ENCODE measurements at regions not wholly inside any gene's neighbourhood (a gene's known extent, or its start where the extent isn't known, plus 50 kb on each side); places are given as distances from the start of the nearest gene placed in this dataset.

- DNase-seq (ENCODE audit: low spot score), result no peak
Measured at GRCh38 chr10:78871796-78872195, 197.0 kb upstream of the ZMIZ1 start.

- DNase-seq (ENCODE audit: low spot score), result no peak
Measured at GRCh38 chr10:78873413-78873812, 195.4 kb upstream of the ZMIZ1 start.

- DNase-seq (ENCODE audit: low spot score), result no peak
Measured at GRCh38 chr10:78875331-78875877, 193.4 kb upstream of the ZMIZ1 start.

- no peak for DNase-seq (ENCODE audit: low spot score)
Measured at GRCh38 chr10:78875932-78876331, 192.8 kb upstream of the ZMIZ1 start.

- DNase-seq (ENCODE audit: low spot score), result no peak
Measured at GRCh38 chr10:78876449-78876848, 192.3 kb upstream of the ZMIZ1 start.

- DNase-seq (ENCODE audit: low spot score), result no peak
Measured at GRCh38 chr10:78879621-78880020, 189.1 kb upstream of the ZMIZ1 start.

- DNase-seq (ENCODE audit: low spot score), result no peak
Measured at GRCh38 chr10:78886129-78886528, 182.6 kb upstream of the ZMIZ1 start.

GRCh38 chr10:78889536-78890063, 179.2 kb upstream of the ZMIZ1 start:
- no peak for DNase-seq (ENCODE audit: low spot score)

- DNase-seq (ENCODE audit: low spot score), result peak; percentile 9
Measured at GRCh38 chr10:78890506-78890905, 178.3 kb upstream of the ZMIZ1 start.

- peak; percentile 26 for DNase-seq (ENCODE audit: low spot score)
Measured at GRCh38 chr10:78891741-78892140, 177.0 kb upstream of the ZMIZ1 start.

- DNase-seq (ENCODE audit: low spot score), result peak; percentile 30
Measured at GRCh38 chr10:78892338-78893176, 176.2 kb upstream of the ZMIZ1 start.

- peak; percentile 38 for DNase-seq (ENCODE audit: low spot score)
Measured at GRCh38 chr10:78893217-78893616, 175.5 kb upstream of the ZMIZ1 start.

- DNase-seq (ENCODE audit: low spot score), result peak; percentile 8
Measured at GRCh38 chr10:78894089-78894840, 174.5 kb upstream of the ZMIZ1 start.

GRCh38 chr10:78894841-78895195, 173.9 kb upstream of the ZMIZ1 start:
- no peak for DNase-seq (ENCODE audit: low spot score)

- DNase-seq (ENCODE audit: low spot score), result no peak
Measured at GRCh38 chr10:78895469-78895868, 173.3 kb upstream of the ZMIZ1 start.

GRCh38 chr10:78896159-78896928, 172.4 kb upstream of the ZMIZ1 start:
- no peak for DNase-seq (ENCODE audit: low spot score)

- DNase-seq (ENCODE audit: low spot score), result peak; percentile 34
Measured at GRCh38 chr10:78898341-78899097, 170.2 kb upstream of the ZMIZ1 start.

GRCh38 chr10:78899098-78899754, 169.5 kb upstream of the ZMIZ1 start:
- DNase-seq (ENCODE audit: low spot score), result peak; percentile 20

- peak; percentile 62 for DNase-seq (ENCODE audit: low spot score)
Measured at GRCh38 chr10:78899996-78900714, 168.6 kb upstream of the ZMIZ1 start.
